Thyroid gland (tissue), 4 donors: ENCODE measurements at regions not wholly inside any gene's neighbourhood (a gene's known extent, or its start where the extent isn't known, plus 50 kb on each side); places are given as distances from the start of the nearest gene placed in this dataset.

Experiments used
- POLR2A ChIP-seq, 2 donors: fragments of 450-650 bp; IDR thresholded peaks; one replicate each; pipeline ENCODE4 v1.6.1; 2017; ENCODE audit warnings: antibody characterized with exemption in 2 of 2, mild to moderate bottlenecking in 2 of 2, moderate library complexity in 1 of 2
- TF ChIP-seq, protein P1 (sequence below), 6 experiments: fragments of 200-600 bp in 3 of 6; fragments of 450-650 bp in 3 of 6; sonication (generic) in 3 of 6; IDR thresholded peaks; one replicate each; pipeline ENCODE4 v1.5.1; 2016 to 2019; ENCODE audit warnings: antibody characterized with exemption in 6 of 6, mild to moderate bottlenecking in 2 of 6, inconsistent platforms in 1 of 6, moderate library complexity in 1 of 6

DNA sequence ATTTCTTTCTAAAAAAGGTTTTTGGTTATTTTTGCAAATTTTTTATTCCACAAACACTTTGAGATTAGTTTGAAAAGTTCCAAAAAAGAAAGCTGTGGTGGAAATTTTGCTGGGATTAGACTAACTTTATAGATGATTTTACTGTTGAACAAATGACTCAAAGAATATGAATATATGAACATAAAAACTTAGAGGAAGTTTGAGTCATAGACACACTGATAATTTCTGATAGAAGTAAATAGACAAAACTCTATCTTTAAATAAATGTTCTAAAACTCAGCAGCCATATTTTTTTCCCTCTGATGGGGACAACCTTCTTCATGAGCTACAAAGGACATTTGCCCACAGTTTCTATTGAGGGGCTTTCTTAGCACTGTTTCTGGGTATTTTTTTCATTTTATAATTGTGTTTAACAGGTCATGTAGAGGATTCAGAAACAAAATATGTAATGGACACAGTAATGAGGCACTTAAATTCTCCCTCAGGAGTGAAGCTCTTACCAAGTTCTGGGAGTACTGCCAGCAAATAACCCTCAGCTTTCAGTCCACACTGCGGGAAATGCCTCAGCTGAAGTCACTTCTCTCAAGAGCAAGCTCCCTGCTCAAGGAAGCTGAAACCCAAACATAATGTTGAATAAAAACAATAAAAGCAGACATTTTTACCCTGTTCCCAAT, 157.6 kb downstream of the NFKBIZ start:
- TF ChIP-seq, protein P1, sequence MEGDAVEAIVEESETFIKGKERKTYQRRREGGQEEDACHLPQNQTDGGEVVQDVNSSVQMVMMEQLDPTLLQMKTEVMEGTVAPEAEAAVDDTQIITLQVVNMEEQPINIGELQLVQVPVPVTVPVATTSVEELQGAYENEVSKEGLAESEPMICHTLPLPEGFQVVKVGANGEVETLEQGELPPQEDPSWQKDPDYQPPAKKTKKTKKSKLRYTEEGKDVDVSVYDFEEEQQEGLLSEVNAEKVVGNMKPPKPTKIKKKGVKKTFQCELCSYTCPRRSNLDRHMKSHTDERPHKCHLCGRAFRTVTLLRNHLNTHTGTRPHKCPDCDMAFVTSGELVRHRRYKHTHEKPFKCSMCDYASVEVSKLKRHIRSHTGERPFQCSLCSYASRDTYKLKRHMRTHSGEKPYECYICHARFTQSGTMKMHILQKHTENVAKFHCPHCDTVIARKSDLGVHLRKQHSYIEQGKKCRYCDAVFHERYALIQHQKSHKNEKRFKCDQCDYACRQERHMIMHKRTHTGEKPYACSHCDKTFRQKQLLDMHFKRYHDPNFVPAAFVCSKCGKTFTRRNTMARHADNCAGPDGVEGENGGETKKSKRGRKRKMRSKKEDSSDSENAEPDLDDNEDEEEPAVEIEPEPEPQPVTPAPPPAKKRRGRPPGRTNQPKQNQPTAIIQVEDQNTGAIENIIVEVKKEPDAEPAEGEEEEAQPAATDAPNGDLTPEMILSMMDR (IDR thresholded peaks at IDR 0.05), result no peak
- TF ChIP-seq POLR2A (IDR thresholded peaks at IDR 0.05), result no peak
